HL-60 (cell line): ENCODE measurements at regions not wholly inside any gene's neighbourhood (a gene's known extent, or its start where the extent isn't known, plus 50 kb on each side); places are given as distances from the start of the nearest gene placed in this dataset.

Source experiments
- DNase-seq, 2 experiments: peaks; one replicate each; pipeline ENCODE4 v3.0.0-alpha.2; 2010 to 2020; ENCODE audit warnings: low read depth in 1 of 2, low spot score in 1 of 2
- H3K27ac ChIP-seq: fragments of 250-450 bp; sonication (Bioruptor Pico); replicated peaks from 2 replicates; pipeline ENCODE4 v1.5.1; 2020; ENCODE audit warnings: mild to moderate bottlenecking, moderate library complexity
- H3K27me3 ChIP-seq: fragments of 250-450 bp; sonication (Bioruptor Pico); 2 replicates; pipeline ENCODE4 v1.5.1; 2021; ENCODE audit warnings: mild to moderate bottlenecking, moderate library complexity; ENCODE audit not compliant: insufficient read depth, poor library complexity, severe bottlenecking
- H3K4me3 ChIP-seq: replicated peaks from 2 replicates; pipeline ENCODE4 v1.5.1; 2011; ENCODE audit warnings: mild to moderate bottlenecking, control low read depth, low read length; ENCODE audit not compliant: insufficient read depth
- GABPA ChIP-seq: IDR thresholded peaks from 2 replicates; pipeline ENCODE4 v1.6.1; 2012; ENCODE audit warnings: low read depth
- POLR2AphosphoS5 ChIP-seq: IDR thresholded peaks from 2 replicates; pipeline ENCODE4 v1.6.1; 2012; ENCODE audit warnings: low read depth
- SPI1 ChIP-seq: IDR thresholded peaks from 2 replicates; pipeline ENCODE4 v1.6.1; 2012; ENCODE audit warnings: low read depth, mild to moderate bottlenecking, borderline replicate concordance
- TF ChIP-seq, protein P1 (sequence below): IDR thresholded peaks from one replicate; pipeline ENCODE4 v1.5.1; 2011; ENCODE audit warnings: low read length, control low read depth, inconsistent platforms; ENCODE audit not compliant: insufficient read depth
- TF ChIP-seq, protein P2 (sequence below): IDR thresholded peaks from 2 replicates; pipeline ENCODE4 v1.6.1; 2012; ENCODE audit warnings: low read depth; ENCODE audit not compliant: insufficient replicate concordance

DNA sequence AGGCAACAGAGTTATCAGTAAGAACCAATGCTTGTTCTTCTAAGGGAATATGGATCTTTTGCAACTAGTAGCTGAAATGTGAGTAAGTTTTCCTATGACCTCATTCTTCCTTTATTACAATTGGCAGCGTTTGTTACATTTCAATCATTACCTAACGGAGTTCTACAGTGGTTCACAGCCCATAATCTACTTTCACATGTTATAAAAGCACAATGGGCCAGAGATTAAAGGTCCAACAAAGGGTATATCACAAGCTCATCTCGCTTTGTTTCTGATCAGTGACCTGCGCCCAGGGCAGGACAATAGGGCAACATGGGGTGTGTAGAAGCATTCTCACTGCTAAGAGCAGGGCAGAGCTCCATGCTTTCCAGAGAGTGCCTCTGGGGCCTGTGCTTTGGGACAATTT lies 279.9 kb upstream of the DYNLRB2 start:
- DNase-seq = no peak
- Histone ChIP-seq H3K27ac (no peak overlapping the region), H3K4me3 (no peak overlapping the region), H3K27me3 (no peaks in the 10 kb centered on the region)
- TF ChIP-seq, protein P1, sequence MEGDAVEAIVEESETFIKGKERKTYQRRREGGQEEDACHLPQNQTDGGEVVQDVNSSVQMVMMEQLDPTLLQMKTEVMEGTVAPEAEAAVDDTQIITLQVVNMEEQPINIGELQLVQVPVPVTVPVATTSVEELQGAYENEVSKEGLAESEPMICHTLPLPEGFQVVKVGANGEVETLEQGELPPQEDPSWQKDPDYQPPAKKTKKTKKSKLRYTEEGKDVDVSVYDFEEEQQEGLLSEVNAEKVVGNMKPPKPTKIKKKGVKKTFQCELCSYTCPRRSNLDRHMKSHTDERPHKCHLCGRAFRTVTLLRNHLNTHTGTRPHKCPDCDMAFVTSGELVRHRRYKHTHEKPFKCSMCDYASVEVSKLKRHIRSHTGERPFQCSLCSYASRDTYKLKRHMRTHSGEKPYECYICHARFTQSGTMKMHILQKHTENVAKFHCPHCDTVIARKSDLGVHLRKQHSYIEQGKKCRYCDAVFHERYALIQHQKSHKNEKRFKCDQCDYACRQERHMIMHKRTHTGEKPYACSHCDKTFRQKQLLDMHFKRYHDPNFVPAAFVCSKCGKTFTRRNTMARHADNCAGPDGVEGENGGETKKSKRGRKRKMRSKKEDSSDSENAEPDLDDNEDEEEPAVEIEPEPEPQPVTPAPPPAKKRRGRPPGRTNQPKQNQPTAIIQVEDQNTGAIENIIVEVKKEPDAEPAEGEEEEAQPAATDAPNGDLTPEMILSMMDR = no peak
- TF ChIP-seq, protein P2, sequence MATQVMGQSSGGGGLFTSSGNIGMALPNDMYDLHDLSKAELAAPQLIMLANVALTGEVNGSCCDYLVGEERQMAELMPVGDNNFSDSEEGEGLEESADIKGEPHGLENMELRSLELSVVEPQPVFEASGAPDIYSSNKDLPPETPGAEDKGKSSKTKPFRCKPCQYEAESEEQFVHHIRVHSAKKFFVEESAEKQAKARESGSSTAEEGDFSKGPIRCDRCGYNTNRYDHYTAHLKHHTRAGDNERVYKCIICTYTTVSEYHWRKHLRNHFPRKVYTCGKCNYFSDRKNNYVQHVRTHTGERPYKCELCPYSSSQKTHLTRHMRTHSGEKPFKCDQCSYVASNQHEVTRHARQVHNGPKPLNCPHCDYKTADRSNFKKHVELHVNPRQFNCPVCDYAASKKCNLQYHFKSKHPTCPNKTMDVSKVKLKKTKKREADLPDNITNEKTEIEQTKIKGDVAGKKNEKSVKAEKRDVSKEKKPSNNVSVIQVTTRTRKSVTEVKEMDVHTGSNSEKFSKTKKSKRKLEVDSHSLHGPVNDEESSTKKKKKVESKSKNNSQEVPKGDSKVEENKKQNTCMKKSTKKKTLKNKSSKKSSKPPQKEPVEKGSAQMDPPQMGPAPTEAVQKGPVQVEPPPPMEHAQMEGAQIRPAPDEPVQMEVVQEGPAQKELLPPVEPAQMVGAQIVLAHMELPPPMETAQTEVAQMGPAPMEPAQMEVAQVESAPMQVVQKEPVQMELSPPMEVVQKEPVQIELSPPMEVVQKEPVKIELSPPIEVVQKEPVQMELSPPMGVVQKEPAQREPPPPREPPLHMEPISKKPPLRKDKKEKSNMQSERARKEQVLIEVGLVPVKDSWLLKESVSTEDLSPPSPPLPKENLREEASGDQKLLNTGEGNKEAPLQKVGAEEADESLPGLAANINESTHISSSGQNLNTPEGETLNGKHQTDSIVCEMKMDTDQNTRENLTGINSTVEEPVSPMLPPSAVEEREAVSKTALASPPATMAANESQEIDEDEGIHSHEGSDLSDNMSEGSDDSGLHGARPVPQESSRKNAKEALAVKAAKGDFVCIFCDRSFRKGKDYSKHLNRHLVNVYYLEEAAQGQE = no peak
- TF ChIP-seq GABPA = no peak
- no peak for TF ChIP-seq SPI1

DNA sequence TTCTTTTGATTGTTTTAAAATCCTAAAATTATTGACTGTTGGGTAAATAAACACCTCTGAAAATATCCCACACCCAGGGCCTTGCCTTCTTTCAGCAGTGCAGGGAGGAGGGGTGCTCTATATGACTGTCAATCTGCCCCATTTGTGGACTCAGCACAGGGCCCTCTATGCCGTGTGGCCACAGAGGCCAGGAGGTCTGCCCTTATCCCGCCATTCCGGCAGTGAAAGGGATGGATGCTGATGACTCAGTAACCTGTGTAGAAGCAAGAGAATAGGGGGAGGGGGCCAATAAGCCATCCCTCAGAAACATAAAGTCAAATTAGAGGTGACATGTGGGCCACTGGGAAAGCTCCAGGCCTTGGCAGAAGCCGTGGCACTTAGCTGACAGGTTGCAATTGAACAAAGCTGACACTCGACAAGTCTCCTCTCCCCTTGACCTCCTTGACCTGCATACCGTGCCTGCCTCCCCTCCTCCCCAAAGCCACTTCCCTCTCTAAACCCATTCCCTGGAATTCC lies 281.4 kb upstream of the DYNLRB2 start:
- TF ChIP-seq, protein P2 = no peak
- TF ChIP-seq SPI1 = no peak
- no peak for TF ChIP-seq POLR2AphosphoS5
- TF ChIP-seq, protein P1 = no peak
- TF ChIP-seq GABPA = no peak
- no peak overlapping the region for H3K27ac ChIP-seq
- H3K27me3 ChIP-seq = no peaks in the 10 kb centered on the region
- no peak for DNase-seq
- no peak overlapping the region for H3K4me3 ChIP-seq

DNA sequence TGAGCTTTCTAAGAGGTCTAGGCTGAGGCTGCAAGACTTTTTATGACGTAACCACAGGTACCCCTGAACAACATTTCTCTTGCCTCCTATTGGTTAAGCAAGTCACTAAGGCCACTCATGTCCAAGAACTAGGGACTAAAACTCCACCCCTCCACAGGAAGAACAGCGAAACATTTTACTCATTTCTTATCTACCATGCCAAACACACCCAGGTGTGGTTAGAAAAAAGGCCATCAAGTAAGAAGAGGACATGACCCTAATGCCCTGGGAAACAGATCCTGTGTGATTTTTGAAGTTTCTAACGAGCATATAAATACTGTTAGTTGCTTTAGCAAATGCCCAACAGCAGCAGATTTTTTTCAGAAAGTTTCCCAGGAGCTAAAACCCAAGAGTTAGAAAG lies 282.4 kb upstream of the DYNLRB2 start:
- Histone ChIP-seq H3K27me3 (no peaks in the 10 kb centered on the region), H3K27ac (no peak overlapping the region), H3K4me3 (no peak overlapping the region)
- TF ChIP-seq GABPA (no peak), POLR2AphosphoS5 (no peak), SPI1 (no peak)
- TF ChIP-seq, protein P2 = no peak
- TF ChIP-seq, protein P1 = no peak
- no peak for DNase-seq
